GM23338 (cell line): ENCODE measurements at regions not wholly inside any gene's neighbourhood (a gene's known extent, or its start where the extent isn't known, plus 50 kb on each side); places are given as distances from the start of the nearest gene placed in this dataset.

Source experiments
- ATAC-seq: fragments of 200-7000 bp; cut with Tn5 transposase; 3 replicates; pipeline ENCODE4 v1.9.1; 2020
- DNase-seq: peaks from one replicate; pipeline ENCODE4 v3.0.0-alpha.2; 2015; ENCODE audit warnings: low spot score
- H2AFZ ChIP-seq: fragments of 200-600 bp; sonication (generic); 2 replicates; pipeline ENCODE4 v1.8.0; 2016; ENCODE audit warnings: antibody characterized with exemption, mild to moderate bottlenecking, moderate library complexity
- H3F3A ChIP-seq: fragments of 200-600 bp; sonication (generic); replicated peaks from 2 replicates; pipeline ENCODE4 v1.8.0; 2017; ENCODE audit warnings: antibody characterized with exemption, mixed run types, low read depth
- H3K27ac ChIP-seq: fragments of 200-600 bp; sonication (generic); 2 replicates; pipeline ENCODE4 v1.6.1; 2016; ENCODE audit warnings: low read depth
- H3K27me3 ChIP-seq: fragments of 200-600 bp; sonication (generic); 2 replicates; pipeline ENCODE4 v1.8.0; 2016; ENCODE audit warnings: mild to moderate bottlenecking, mixed run types, moderate library complexity; ENCODE audit not compliant: insufficient read depth
- H3K36me3 ChIP-seq: fragments of 200-600 bp; sonication (generic); 2 replicates; pipeline ENCODE4 v1.8.0; 2016; ENCODE audit warnings: mild to moderate bottlenecking; ENCODE audit not compliant: insufficient read depth
- H3K4me1 ChIP-seq: fragments of 200-600 bp; sonication (generic); 2 replicates; pipeline ENCODE4 v1.8.0; 2016; ENCODE audit warnings: mild to moderate bottlenecking, moderate library complexity; ENCODE audit not compliant: insufficient read depth
- H3K4me2 ChIP-seq: fragments of 200-600 bp; sonication (generic); 2 replicates; pipeline ENCODE4 v1.7.1; 2017; ENCODE audit warnings: mixed run types
- H3K4me3 ChIP-seq: fragments of 200-600 bp; sonication (generic); 2 replicates; pipeline ENCODE4 v1.6.1; 2016; ENCODE audit warnings: mixed run types
- H3K79me2 ChIP-seq: fragments of 200-600 bp; sonication (generic); replicated peaks from 2 replicates; pipeline ENCODE4 v1.8.0; 2017; ENCODE audit warnings: mild to moderate bottlenecking; ENCODE audit not compliant: insufficient read depth
- H3K9me2 ChIP-seq: fragments of 200-600 bp; sonication (generic); 2 replicates; pipeline ENCODE4 v1.8.0; 2017; ENCODE audit not compliant: insufficient read depth
- H4K20me1 ChIP-seq: fragments of 200-600 bp; sonication (generic); replicated peaks from 2 replicates; pipeline ENCODE4 v1.8.0; 2017; ENCODE audit warnings: mild to moderate bottlenecking; ENCODE audit not compliant: insufficient read depth
- H3K27ac Mint-ChIP-seq: 2 replicates; pipeline ENCODE4 v1.8.0; 2020; ENCODE audit warnings: inconsistent platforms, mild to moderate bottlenecking, moderate library complexity, mixed read lengths
- H3K27me3 Mint-ChIP-seq: 3 replicates; pipeline ENCODE4 v1.8.0; 2022; ENCODE audit warnings: low read depth, mild to moderate bottlenecking, moderate library complexity, mixed read lengths, inconsistent platforms; ENCODE audit not compliant: insufficient read depth, poor library complexity
- H3K36me3 Mint-ChIP-seq: 3 replicates; pipeline ENCODE4 v1.8.0; 2021; ENCODE audit warnings: low read depth, mild to moderate bottlenecking, inconsistent platforms, moderate library complexity, mixed read lengths
- H3K4me1 Mint-ChIP-seq: 3 replicates; pipeline ENCODE4 v1.8.0; 2020; ENCODE audit warnings: mild to moderate bottlenecking, inconsistent platforms, mixed read lengths
- H3K4me3 Mint-ChIP-seq: 3 replicates; pipeline ENCODE4 v1.8.0; 2021; ENCODE audit warnings: moderate library complexity, mild to moderate bottlenecking, inconsistent platforms, mixed read lengths
- H3K9me3 Mint-ChIP-seq: 3 replicates; pipeline ENCODE4 v1.8.0; 2020; ENCODE audit warnings: moderate library complexity, mild to moderate bottlenecking, inconsistent platforms, mixed read lengths
- CREB1 ChIP-seq: fragments of 250-450 bp; sonication (Bioruptor Pico); IDR thresholded peaks from 2 replicates; pipeline ENCODE4 v1.5.0; 2020; ENCODE audit warnings: low read depth, mild to moderate bottlenecking, moderate library complexity
- EZH2 ChIP-seq: fragments of 200-600 bp; sonication (generic); IDR thresholded peaks from one replicate; pipeline ENCODE4 v1.8.0; 2017; ENCODE audit warnings: antibody characterized with exemption, mild to moderate bottlenecking, low read depth; ENCODE audit not compliant: unreplicated experiment
- EZH2phosphoT487 ChIP-seq: fragments of 200-600 bp; sonication (generic); IDR thresholded peaks from one replicate; pipeline ENCODE4 v1.8.1; 2018; ENCODE audit warnings: antibody characterized with exemption; ENCODE audit not compliant: unreplicated experiment
- JUNB ChIP-seq: IDR thresholded peaks from one replicate; pipeline ENCODE4 v1.6.1; 2016; ENCODE audit warnings: antibody characterized with exemption; ENCODE audit not compliant: unreplicated experiment
- NANOG ChIP-seq: IDR thresholded peaks from 2 replicates; pipeline ENCODE4 v1.6.1; 2016; ENCODE audit warnings: antibody characterized with exemption, borderline replicate concordance
- POLR2AphosphoS5 ChIP-seq: IDR thresholded peaks from 2 replicates; pipeline ENCODE4 v1.6.1; 2016; ENCODE audit warnings: antibody characterized with exemption, low read depth
- ZNF114 ChIP-seq: fragments of 250-450 bp; sonication (Bioruptor Pico); IDR thresholded peaks from 2 replicates; pipeline ENCODE4 v1.5.0; 2020; ENCODE audit warnings: mild to moderate bottlenecking, moderate library complexity
- ZNF331 ChIP-seq: fragments of 250-450 bp; sonication (Bioruptor Pico); IDR thresholded peaks from 2 replicates; pipeline ENCODE4 v1.5.0; 2020; ENCODE audit warnings: low read depth, mild to moderate bottlenecking, moderate library complexity
- TF ChIP-seq, protein P1 (sequence below): IDR thresholded peaks from one replicate; pipeline ENCODE4 v1.6.1; 2018; ENCODE audit warnings: antibody characterized with exemption; ENCODE audit not compliant: unreplicated experiment
- TF ChIP-seq, protein P2 (sequence below): fragments of 250-450 bp; sonication (Bioruptor Pico); IDR thresholded peaks from 2 replicates; pipeline ENCODE4 v1.5.0; 2020; ENCODE audit warnings: mild to moderate bottlenecking, moderate library complexity
- TF ChIP-seq, protein P3 (sequence below): IDR thresholded peaks from 2 replicates; pipeline ENCODE4 v1.6.1; 2016; ENCODE audit warnings: antibody characterized with exemption

DNA sequence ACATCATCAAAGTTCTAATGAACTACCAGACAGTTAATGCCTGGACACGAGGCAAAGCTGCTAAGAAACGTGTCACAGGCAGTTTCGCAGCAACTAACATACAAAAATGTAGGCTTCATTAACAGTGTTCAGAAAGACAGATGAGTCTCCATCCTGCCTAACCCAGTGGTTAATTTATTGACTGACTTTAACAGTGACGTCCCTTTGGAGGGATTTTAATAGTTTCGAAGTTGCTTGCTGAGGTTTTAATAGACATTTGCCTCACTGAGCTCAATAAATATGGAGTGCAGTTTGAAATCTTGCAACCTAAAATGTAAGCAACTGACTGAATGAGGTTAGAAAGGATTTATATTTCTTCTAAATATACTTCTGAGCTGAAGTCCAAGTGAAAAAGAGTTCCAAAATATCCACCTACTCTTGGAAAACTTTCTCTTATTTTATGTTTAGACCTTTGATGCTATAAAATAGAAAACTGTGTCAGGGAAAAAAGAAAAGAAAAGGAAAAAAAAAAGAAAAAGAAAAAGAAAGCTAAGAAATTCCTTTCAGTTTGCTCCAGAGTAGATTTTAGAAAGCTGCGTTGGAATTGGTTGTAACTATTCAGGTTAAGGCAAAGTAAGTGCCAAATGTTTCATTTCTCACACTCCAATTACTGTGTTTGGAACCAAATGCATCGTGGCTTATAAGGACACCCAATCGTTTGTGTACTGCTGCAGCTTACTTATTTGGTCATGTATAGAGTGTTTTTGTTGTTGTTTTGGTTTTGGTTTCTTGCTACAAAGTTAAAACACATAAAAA, 2016.6 kb downstream of the MAT2B start:
- no peaks in the 10 kb centered on the region for H3K79me2 ChIP-seq
- Mint-ChIP-seq H3K4me1 (no peaks in the 10 kb centered on the region), H3K9me3 (peaks cover 8% of the 10 kb centered on the region), H3K36me3 (peaks cover 8% of the 10 kb centered on the region), H3K27ac (no peak overlapping the region), H3K4me3 (no peak overlapping the region), H3K27me3 (no peaks in the 10 kb centered on the region)
- H3K9me2 ChIP-seq = no peaks in the 10 kb centered on the region
- H3K4me2 ChIP-seq = no peak overlapping the region
- no peaks in the 10 kb centered on the region for H4K20me1 ChIP-seq
- no peaks in the 10 kb centered on the region for H3K27me3 ChIP-seq
- TF ChIP-seq ZNF114 (CRISPR knock-in tag) (no peak), EZH2 (no peak), JUNB (no peak), ZNF331 (CRISPR knock-in tag) (no peak), POLR2AphosphoS5 (no peak), CREB1 (CRISPR knock-in tag) (no peak), NANOG (no peak), EZH2phosphoT487 (no peak)
- TF ChIP-seq, protein P1, sequence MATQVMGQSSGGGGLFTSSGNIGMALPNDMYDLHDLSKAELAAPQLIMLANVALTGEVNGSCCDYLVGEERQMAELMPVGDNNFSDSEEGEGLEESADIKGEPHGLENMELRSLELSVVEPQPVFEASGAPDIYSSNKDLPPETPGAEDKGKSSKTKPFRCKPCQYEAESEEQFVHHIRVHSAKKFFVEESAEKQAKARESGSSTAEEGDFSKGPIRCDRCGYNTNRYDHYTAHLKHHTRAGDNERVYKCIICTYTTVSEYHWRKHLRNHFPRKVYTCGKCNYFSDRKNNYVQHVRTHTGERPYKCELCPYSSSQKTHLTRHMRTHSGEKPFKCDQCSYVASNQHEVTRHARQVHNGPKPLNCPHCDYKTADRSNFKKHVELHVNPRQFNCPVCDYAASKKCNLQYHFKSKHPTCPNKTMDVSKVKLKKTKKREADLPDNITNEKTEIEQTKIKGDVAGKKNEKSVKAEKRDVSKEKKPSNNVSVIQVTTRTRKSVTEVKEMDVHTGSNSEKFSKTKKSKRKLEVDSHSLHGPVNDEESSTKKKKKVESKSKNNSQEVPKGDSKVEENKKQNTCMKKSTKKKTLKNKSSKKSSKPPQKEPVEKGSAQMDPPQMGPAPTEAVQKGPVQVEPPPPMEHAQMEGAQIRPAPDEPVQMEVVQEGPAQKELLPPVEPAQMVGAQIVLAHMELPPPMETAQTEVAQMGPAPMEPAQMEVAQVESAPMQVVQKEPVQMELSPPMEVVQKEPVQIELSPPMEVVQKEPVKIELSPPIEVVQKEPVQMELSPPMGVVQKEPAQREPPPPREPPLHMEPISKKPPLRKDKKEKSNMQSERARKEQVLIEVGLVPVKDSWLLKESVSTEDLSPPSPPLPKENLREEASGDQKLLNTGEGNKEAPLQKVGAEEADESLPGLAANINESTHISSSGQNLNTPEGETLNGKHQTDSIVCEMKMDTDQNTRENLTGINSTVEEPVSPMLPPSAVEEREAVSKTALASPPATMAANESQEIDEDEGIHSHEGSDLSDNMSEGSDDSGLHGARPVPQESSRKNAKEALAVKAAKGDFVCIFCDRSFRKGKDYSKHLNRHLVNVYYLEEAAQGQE = no peak
- TF ChIP-seq, protein P2, sequence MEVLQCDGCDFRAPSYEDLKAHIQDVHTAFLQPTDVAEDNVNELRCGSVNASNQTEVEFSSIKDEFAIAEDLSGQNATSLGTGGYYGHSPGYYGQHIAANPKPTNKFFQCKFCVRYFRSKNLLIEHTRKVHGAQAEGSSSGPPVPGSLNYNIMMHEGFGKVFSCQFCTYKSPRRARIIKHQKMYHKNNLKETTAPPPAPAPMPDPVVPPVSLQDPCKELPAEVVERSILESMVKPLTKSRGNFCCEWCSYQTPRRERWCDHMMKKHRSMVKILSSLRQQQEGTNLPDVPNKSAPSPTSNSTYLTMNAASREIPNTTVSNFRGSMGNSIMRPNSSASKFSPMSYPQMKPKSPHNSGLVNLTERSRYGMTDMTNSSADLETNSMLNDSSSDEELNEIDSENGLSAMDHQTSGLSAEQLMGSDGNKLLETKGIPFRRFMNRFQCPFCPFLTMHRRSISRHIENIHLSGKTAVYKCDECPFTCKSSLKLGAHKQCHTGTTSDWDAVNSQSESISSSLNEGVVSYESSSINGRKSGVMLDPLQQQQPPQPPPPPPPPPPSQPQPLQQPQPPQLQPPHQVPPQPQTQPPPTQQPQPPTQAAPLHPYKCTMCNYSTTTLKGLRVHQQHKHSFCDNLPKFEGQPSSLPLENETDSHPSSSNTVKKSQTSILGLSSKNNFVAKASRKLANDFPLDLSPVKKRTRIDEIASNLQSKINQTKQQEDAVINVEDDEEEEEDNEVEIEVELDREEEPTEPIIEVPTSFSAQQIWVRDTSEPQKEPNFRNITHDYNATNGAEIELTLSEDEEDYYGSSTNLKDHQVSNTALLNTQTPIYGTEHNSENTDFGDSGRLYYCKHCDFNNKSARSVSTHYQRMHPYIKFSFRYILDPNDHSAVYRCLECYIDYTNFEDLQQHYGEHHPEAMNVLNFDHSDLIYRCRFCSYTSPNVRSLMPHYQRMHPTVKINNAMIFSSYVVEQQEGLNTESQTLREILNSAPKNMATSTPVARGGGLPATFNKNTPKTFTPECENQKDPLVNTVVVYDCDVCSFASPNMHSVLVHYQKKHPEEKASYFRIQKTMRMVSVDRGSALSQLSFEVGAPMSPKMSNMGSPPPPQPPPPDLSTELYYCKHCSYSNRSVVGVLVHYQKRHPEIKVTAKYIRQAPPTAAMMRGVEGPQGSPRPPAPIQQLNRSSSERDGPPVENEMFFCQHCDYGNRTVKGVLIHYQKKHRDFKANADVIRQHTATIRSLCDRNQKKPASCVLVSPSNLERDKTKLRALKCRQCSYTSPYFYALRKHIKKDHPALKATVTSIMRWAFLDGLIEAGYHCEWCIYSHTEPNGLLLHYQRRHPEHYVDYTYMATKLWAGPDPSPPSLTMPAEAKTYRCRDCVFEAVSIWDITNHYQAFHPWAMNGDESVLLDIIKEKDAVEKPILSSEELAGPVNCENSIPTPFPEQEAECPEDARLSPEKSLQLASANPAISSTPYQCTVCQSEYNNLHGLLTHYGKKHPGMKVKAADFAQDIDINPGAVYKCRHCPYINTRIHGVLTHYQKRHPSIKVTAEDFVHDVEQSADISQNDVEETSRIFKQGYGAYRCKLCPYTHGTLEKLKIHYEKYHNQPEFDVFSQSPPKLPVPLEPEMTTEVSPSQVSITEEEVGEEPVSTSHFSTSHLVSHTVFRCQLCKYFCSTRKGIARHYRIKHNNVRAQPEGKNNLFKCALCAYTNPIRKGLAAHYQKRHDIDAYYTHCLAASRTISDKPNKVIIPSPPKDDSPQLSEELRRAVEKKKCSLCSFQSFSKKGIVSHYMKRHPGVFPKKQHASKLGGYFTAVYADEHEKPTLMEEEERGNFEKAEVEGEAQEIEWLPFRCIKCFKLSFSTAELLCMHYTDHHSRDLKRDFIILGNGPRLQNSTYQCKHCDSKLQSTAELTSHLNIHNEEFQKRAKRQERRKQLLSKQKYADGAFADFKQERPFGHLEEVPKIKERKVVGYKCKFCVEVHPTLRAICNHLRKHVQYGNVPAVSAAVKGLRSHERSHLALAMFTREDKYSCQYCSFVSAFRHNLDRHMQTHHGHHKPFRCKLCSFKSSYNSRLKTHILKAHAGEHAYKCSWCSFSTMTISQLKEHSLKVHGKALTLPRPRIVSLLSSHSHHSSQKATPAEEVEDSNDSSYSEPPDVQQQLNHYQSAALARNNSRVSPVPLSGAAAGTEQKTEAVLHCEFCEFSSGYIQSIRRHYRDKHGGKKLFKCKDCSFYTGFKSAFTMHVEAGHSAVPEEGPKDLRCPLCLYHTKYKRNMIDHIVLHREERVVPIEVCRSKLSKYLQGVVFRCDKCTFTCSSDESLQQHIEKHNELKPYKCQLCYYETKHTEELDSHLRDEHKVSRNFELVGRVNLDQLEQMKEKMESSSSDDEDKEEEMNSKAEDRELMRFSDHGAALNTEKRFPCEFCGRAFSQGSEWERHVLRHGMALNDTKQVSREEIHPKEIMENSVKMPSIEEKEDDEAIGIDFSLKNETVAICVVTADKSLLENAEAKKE (CRISPR knock-in tag) = no peak
- TF ChIP-seq, protein P3, sequence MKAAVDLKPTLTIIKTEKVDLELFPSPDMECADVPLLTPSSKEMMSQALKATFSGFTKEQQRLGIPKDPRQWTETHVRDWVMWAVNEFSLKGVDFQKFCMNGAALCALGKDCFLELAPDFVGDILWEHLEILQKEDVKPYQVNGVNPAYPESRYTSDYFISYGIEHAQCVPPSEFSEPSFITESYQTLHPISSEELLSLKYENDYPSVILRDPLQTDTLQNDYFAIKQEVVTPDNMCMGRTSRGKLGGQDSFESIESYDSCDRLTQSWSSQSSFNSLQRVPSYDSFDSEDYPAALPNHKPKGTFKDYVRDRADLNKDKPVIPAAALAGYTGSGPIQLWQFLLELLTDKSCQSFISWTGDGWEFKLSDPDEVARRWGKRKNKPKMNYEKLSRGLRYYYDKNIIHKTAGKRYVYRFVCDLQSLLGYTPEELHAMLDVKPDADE = no peak
- no peak overlapping the region for H3K4me3 ChIP-seq
- H3K36me3 ChIP-seq = no peaks in the 10 kb centered on the region
- ATAC-seq (no peak), DNase-seq (no peak)
- H3K27ac ChIP-seq = no peak overlapping the region
- no peak overlapping the region for H2AFZ ChIP-seq
- no peaks in the 10 kb centered on the region for H3K4me1 ChIP-seq
- no peaks in the 10 kb centered on the region for H3F3A ChIP-seq
